ENCODE measurements at regions not wholly inside any gene's neighbourhood (a gene's known extent, or its start where the extent isn't known, plus 50 kb on each side); places are given as distances from the start of the nearest gene placed in this dataset.

DNA sequence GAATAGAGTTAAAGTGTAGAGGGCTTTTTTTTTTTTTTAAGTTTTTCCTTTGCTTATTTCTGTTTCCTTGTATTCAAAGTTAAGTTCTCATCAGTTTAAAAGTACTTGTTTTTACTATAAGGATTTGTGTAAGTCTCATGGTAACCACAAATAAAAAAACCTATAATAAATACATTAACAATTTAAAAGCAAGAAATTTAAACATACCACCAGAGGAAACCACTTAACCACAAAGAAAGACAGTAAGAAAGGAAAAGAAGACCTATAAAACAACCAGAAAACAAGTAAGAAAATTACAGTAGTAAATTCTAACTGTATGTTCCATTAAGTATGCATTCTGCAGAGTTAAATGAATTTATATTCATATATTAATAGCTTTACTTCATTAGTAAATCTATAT lies 999.1 kb upstream of the ATXN8OS start:
- no peak overlapping the region for H3K4me3 ChIP-seq (ENCODE audit: low read depth, poor library complexity, severe bottlenecking)
- no peak for TF ChIP-seq POLR2A (IDR thresholded peaks at IDR 0.05)
- TF ChIP-seq, protein P1, sequence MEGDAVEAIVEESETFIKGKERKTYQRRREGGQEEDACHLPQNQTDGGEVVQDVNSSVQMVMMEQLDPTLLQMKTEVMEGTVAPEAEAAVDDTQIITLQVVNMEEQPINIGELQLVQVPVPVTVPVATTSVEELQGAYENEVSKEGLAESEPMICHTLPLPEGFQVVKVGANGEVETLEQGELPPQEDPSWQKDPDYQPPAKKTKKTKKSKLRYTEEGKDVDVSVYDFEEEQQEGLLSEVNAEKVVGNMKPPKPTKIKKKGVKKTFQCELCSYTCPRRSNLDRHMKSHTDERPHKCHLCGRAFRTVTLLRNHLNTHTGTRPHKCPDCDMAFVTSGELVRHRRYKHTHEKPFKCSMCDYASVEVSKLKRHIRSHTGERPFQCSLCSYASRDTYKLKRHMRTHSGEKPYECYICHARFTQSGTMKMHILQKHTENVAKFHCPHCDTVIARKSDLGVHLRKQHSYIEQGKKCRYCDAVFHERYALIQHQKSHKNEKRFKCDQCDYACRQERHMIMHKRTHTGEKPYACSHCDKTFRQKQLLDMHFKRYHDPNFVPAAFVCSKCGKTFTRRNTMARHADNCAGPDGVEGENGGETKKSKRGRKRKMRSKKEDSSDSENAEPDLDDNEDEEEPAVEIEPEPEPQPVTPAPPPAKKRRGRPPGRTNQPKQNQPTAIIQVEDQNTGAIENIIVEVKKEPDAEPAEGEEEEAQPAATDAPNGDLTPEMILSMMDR (IDR thresholded peaks at IDR 0.05) = no peak
- intact Hi-C loops (cut with DNase I; ENCODE audit: low total_unique reads) = no loop called here
- no peak for DNase-seq (ENCODE audit: low spot score in 2 of 2)

- intact Hi-C loops (cut with DNase I; ENCODE audit: low total_unique reads) = no loop called here
- no peak overlapping the region for H3K4me3 ChIP-seq (ENCODE audit: low read depth, poor library complexity, severe bottlenecking)
- no peak for DNase-seq (ENCODE audit: low spot score in 2 of 2)
- TF ChIP-seq, protein P1 (IDR thresholded peaks at IDR 0.05) = no peak
- TF ChIP-seq POLR2A (IDR thresholded peaks at IDR 0.05) = no peak
These were observed 1000.2 kb upstream of the ATXN8OS start for GRCh38 chr13:69107436-69107835.

DNA sequence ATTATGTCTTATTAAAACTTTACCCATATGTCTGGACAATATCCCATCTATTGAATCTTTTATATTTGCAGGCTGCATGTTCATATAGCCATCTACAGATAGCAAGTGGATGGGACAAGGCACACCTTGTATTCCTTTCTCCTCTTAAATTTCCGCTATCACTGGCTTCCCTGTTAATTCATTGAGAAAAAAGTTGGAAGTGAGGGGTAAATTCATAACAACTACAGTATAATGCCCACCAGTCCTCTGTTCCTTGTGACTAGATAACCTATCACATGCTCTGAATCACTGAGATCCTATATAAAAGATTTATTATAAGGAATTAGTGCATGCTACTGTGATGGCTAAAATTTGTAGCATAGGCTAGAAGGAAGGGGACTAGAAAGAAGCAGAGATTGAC lies 1005.8 kb upstream of the ATXN8OS start:
- TF ChIP-seq, protein P1 (IDR thresholded peaks at IDR 0.05) = no peak
- TF ChIP-seq POLR2A (IDR thresholded peaks at IDR 0.05) = no peak
- intact Hi-C loops (cut with DNase I; ENCODE audit: low total_unique reads) = no loop called here
- DNase-seq (ENCODE audit: low spot score in 2 of 2) = no peak
- 86 to 94% methylated on average over 1 of the region's 1 CpG for WGBS, 2 donors
- no peak overlapping the region for H3K4me3 ChIP-seq (ENCODE audit: low read depth, poor library complexity, severe bottlenecking)

DNA sequence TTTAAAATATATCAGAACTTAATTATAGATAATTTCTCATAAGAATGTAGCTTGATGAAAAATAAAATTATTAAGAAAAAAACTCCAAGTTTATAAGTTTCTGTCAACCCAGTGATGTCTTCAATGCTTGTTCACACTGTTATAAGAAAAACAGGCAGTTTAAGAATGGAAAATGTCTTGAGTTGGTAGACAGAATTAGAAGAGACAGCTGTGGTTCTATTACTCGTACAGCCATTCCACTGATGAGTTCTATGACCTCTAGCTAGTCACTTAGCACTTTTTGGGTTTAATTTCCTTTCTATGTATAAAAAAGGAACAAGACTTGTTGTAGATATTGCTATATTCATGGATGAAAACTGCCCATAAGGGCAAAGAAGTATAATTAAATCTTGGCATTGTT lies 1013.1 kb upstream of the ATXN8OS start:
- intact Hi-C loops (cut with DNase I; ENCODE audit: low total_unique reads) = no loop called here
- DNase-seq (ENCODE audit: low spot score in 2 of 2) = no peak
- TF ChIP-seq POLR2A (IDR thresholded peaks at IDR 0.05) = no peak
- TF ChIP-seq, protein P1 (IDR thresholded peaks at IDR 0.05) = no peak
- WGBS, 2 donors = 51% methylated on average over 1 of the region's 1 CpG
- no peak overlapping the region for H3K4me3 ChIP-seq (ENCODE audit: low read depth, poor library complexity, severe bottlenecking)

DNA sequence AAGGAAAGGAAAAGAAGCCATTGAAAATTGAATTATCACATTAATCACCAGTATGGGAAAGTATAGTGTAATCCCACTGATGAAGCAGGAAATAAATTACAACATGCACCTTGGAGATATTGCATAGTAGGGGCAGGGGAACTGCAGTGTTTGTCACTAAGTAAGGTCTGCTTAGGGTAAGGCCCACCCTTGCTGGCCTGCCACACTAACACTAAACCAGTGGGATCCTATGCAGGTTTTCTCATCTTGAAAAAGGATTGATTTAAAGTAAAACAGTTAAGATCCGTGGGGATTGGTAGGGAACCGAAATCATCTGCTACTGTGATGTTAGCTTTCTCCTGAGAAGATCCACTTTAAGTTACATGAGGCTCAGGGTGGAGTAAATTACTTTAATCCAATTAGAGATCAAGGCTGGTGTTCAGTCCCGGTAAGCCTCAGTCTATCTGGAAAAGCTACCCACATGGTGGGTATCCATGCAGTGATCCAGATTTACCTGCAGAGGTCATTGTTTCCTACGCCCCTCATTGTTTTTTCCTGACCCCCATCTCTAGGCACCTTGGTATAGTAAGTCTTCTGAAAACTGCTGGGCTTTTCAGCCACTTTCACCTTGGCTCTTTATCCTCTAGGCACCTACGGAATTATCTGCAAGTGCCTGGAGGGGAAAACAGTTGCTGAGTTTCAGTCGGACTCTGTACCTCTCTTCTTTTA lies 1014.9 kb upstream of the ATXN8OS start:
- DNase-seq (ENCODE audit: low spot score in 2 of 2) = no peak
- WGBS, 2 donors = 76 to 81% methylated on average over 6 of the region's 6 CpGs
- intact Hi-C loops (cut with DNase I; ENCODE audit: low total_unique reads) = no loop called here

More for the DNA sequence above, 1014.9 kb upstream of the ATXN8OS start:
- H3K4me3 ChIP-seq (ENCODE audit: low read depth, poor library complexity, severe bottlenecking) = no peak overlapping the region
- TF ChIP-seq, protein P1 (IDR thresholded peaks at IDR 0.05) = no peak
- no peak for TF ChIP-seq POLR2A (IDR thresholded peaks at IDR 0.05)

All from lower leg skin (tissue), 4 donors.